ENCODE measurements at regions not wholly inside any gene's neighbourhood (a gene's known extent, or its start where the extent isn't known, plus 50 kb on each side); places are given as distances from the start of the nearest gene placed in this dataset.
"Not testable (repeated sequence)": the region's sequence is repeated elsewhere in the genome, so short reads cannot be mapped to it uniquely, and the experiment has no call there.

- not testable (repeated sequence) for DNase-seq
Observed at GRCh38 chr10:91005276-91005675, 84.4 kb upstream of the ANKRD1 start.

GRCh38 chr10:91006001-91006751, 85.3 kb upstream of the ANKRD1 start:
- DNase-seq = no peak

GRCh38 chr10:91006752-91007346, 86.0 kb upstream of the ANKRD1 start:
- no peak for DNase-seq

GRCh38 chr10:91007655-91008054, 86.8 kb upstream of the ANKRD1 start:
- DNase-seq = no peak

GRCh38 chr10:91009121-91009520, 88.2 kb upstream of the ANKRD1 start:
- no peak for DNase-seq

GRCh38 chr10:91010952-91011351, 90.1 kb upstream of the ANKRD1 start:
- no peak for DNase-seq

GRCh38 chr10:91012502-91012901, 91.6 kb upstream of the ANKRD1 start:
- no peak for DNase-seq

- no peak for DNase-seq
Observed at GRCh38 chr10:91013985-91014384, 93.1 kb upstream of the ANKRD1 start.

GRCh38 chr10:91017198-91017597, 96.3 kb upstream of the ANKRD1 start:
- no peak for DNase-seq

- DNase-seq = no peak
Observed at GRCh38 chr10:91021901-91022300, 101.0 kb upstream of the ANKRD1 start.

GRCh38 chr10:91022390-91022789, 101.5 kb upstream of the ANKRD1 start:
- DNase-seq = no peak

- no peak for DNase-seq
Observed at GRCh38 chr10:91022924-91023699, 102.2 kb upstream of the ANKRD1 start.

GRCh38 chr10:91023700-91024398, 103.0 kb upstream of the ANKRD1 start:
- DNase-seq = no peak

- DNase-seq = no peak
Observed at GRCh38 chr10:91024541-91024940, 103.7 kb upstream of the ANKRD1 start.

GRCh38 chr10:91032611-91033206, 111.8 kb upstream of the ANKRD1 start:
- no peak for DNase-seq

GRCh38 chr10:91033324-91033950, 112.5 kb upstream of the ANKRD1 start:
- no peak for DNase-seq

GRCh38 chr10:91034042-91034441, 113.2 kb upstream of the ANKRD1 start:
- no peak for DNase-seq

- no peak for DNase-seq
Observed at GRCh38 chr10:91034494-91035159, 113.7 kb upstream of the ANKRD1 start.

- no peak for DNase-seq
Observed at GRCh38 chr10:91035650-91036292, 114.9 kb upstream of the ANKRD1 start.

GRCh38 chr10:91036807-91037411, 116.0 kb upstream of the ANKRD1 start:
- DNase-seq = no peak

- no peak for DNase-seq
Observed at GRCh38 chr10:91038971-91039370, 118.1 kb upstream of the ANKRD1 start.

Measured in cerebellar nuclear complex (tissue), 1 donor.